Stimulated activated CD8-positive, alpha-beta memory T cell treated with anti-CD3 and anti-CD28 coated beads, Interleukin-4, amount 100 ng/mL, for 48 hours (primary cell): ENCODE measurements at regions not wholly inside any gene's neighbourhood (a gene's known extent, or its start where the extent isn't known, plus 50 kb on each side); places are given as distances from the start of the nearest gene placed in this dataset.

Experiments used
- DNase-seq: peaks from one replicate; pipeline ENCODE4 v3.0.0-alpha.2; 2020

DNA sequence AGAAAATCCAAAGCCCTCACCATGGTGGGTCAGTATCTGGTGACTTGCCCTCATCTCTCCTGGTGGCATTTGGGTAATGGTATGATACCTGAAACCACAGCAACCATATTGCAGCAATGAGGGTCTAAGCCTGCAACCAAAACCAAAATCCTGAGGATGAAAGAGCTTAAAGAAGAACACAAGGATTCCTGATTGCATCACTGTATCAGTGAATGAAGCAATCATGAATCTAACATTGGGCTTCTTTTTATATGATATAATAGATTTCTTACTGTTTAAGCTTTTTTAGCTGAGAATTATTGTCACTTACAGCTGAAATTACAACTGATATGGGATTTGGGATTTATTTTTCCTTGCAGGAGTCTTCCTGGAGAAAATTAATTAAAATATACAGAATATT is 269.9 kb downstream of the MEF2C start:
- DNase-seq = no peak

GRCh38 chr5:88610586-88610985 is 272.4 kb downstream of the MEF2C start:
- no peak for DNase-seq

DNA sequence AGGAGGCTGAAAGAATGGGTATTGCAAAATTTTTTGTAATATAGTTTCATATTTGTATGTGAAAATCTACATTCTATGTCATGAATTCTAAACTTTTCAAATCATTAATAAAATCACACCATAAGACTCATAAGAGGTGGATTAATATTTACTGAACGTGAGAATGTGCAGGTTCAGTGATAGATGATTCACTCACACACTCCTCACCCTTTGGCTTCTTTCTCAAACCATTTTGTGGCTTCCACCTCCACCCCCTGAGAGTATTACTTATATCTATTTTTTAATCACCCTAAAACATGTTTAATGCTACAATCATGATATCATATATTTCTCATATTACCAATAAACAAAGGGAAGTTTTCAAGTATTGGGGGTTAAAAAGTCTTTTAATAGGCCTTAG is 275.5 kb downstream of the MEF2C start:
- DNase-seq = no peak

GRCh38 chr5:88606626-88607025 is 276.4 kb downstream of the MEF2C start:
- DNase-seq = no peak

DNA sequence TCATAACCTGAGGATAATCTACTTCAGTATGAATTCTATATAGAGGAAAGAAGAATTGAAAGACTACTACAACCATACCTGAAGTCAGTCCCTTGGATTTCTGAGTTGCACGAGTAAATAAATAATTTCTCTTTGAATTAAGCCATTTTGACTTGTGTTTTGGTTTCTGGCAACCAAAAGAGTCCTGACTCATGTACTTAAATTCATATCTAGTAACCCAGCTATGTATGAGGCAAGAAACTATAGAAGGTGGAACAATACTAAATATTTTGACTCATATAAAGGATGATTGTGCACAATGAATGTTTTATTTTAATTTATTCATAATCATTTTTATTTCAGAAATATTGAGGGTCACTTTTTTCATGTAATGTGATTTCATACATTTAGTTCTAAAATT is 276.8 kb downstream of the MEF2C start:
- no peak for DNase-seq

DNA sequence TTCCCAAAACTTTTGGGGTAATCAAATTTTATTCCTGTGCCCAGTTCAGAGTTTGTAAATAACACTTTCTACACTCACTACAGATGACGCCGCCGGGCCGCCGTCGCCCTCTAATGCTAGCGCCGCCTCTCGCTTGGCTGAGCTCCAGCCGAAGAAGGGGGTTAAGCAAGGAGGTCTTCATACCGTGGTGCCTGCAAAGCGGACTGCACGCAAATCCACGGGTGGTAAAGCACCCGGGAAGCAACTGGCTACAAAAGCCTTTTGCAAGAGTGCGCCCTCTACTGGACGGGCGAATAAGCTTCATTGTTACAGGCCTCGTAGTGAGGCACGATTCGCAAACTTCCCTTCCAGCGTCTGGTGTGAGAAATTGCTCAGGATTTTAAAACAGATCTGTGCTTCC is 280.4 kb downstream of the MEF2C start:
- peak; percentile 64 for DNase-seq

DNA sequence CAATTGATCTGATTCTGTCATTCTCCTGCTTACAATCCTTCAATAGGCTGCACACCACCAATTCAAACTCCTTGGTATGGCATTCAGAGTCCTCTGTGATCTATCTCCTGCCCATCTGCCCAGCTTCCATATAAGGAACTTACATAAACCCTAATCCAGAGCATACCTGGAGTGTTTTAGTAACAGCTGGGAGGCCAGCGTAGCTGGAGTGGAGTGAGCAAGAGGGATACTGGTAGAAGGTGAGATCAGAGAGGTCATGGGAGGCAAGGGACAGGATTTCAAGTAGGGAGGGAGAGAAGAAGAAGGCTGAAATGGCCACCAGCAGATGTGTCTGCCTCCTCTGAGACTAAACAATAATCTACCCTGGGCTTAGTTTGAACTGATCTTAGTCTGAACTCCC is 288.5 kb downstream of the MEF2C start:
- DNase-seq = no peak

DNA sequence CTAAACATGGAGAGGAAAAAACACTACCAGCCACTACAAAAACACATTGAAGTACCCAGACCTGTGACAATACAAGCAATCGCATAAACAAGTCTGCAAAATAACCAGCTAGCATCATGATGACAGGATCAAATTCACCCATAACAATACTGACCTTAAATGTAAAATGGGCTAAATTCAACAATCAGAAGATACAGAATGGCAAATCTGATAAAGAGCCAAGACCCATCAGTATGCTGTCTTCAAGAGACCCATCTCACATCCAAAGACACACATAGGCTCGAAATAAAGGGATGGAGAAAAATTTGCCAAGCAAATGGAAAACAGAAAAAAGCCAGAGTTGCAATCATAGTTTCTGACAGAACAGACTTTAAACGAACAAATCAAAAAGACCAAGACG is 294.4 kb downstream of the MEF2C start:
- DNase-seq = no peak

DNA sequence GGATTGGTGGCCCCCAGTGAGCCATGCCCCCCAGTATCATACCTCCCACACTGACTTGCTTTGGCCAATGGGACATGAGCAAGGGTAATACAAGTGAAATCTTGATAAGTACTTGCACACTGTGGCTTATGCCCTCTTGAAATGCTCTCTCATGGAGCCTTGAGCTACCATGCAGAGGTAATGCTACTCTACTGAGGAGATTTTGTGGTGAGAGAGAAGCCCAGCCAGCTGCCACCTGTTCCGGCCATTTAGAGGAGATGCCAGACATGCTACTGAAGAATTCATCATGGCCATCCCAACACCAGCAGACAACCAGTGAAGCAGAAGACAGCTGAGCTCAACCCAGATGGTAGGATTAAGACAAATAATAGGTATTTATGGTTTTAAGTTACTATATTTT is 299.5 kb downstream of the MEF2C start:
- no peak for DNase-seq

GRCh38 chr5:88558366-88558765 is 289.7 kb upstream of the TMEM161B start:
- no peak for DNase-seq

GRCh38 chr5:88557881-88558280 is 289.2 kb upstream of the TMEM161B start:
- no peak for DNase-seq

GRCh38 chr5:88557131-88557530 is 288.5 kb upstream of the TMEM161B start:
- no peak for DNase-seq

DNA sequence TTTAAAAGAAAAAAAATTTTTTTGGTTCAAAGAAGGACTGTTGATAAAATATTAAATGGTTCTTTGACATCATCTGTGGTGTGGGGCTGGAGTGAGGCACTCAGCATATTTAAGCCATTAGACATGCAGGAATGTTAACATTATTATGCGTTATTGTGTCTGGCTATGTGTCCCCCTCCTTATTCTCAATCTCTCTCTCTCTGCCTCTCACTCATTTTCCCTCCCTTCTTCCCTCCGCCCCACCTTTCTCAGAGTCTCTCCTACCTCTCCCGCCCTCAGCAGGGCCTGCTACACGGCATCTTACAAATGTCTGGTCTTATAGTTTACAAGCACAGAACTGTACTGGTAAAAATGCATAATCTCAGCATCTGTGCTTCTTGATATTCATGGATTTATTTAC is 287.8 kb upstream of the TMEM161B start:
- DNase-seq = no peak

GRCh38 chr5:88555674-88556073 is 287.0 kb upstream of the TMEM161B start:
- no peak for DNase-seq

- no peak for DNase-seq
These were observed 285.3 kb upstream of the TMEM161B start for GRCh38 chr5:88553986-88554385.

DNA sequence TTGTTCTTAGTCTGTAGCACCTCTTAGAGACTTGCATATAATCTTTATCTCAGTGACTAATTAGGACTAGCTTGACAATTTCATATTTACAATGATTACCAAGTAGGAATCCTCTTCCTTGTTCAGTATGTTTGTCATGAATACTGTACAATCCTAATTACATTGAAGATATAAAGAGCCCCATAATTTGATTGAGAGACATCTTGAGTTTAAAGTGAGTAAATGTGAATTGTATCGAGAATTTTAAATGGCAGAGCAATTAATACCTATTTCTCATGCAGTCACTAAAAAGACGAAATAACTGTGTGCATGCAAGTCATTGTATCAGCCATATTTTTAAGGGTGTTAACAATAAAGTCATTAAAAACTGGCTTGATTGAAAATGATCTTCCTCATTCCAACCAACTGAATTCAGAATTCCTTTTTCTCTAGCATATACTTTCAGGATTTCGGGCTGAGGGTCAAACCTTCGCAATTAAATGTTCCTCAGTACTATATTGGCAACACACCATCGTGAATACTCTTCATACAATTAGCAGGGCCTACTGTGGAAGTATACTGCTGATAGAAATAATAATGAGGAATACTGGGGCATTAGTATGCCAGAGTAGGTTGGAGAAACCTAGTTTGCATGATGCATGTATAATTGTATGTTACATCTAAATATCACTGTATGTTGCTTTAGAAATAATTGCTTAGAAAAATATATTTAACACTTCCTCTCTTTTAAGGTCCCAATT is 284.7 kb upstream of the TMEM161B start:
- DNase-seq = no peak

- DNase-seq = no peak
These were observed 283.8 kb upstream of the TMEM161B start for GRCh38 chr5:88552426-88552825.

- DNase-seq = no peak
These were observed 283.2 kb upstream of the TMEM161B start for GRCh38 chr5:88551724-88552345.

- no peak for DNase-seq
These were observed 282.1 kb upstream of the TMEM161B start for GRCh38 chr5:88550736-88551135.

DNA sequence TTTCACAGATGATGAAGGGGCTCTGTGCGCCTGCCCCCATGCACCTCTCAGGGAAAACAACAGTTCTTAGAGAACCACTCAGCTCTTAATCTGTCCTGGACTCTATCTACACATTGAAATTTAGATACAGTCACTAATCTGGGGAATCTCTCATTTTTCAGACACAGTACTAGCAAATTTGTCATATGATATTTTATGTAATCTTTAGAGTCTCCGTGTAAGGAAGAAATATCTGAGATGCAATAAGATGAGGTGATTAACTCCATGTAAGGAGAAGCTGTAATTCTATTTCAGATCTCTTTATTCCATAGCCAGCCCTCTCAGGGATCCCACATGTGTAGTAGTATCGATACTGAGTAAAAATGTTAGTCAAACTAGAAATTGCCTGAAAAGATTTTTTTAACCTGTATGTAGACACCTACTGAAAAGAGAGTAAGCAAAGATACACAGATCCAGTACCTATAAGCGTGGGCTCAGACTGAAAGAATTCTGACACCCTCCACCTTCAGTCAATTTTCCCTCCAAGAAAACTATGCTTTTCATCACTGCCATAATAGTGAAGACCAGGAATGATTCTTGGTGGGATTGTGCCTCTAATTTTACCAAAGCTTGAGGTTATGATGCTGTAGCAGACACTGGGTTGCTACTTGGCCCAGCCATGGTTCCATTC is 279.6 kb upstream of the TMEM161B start:
- DNase-seq = no peak

- DNase-seq = no peak
These were observed 276.7 kb upstream of the TMEM161B start for GRCh38 chr5:88545338-88545737.

GRCh38 chr5:88544671-88545070 is 276.0 kb upstream of the TMEM161B start:
- DNase-seq = no peak

DNA sequence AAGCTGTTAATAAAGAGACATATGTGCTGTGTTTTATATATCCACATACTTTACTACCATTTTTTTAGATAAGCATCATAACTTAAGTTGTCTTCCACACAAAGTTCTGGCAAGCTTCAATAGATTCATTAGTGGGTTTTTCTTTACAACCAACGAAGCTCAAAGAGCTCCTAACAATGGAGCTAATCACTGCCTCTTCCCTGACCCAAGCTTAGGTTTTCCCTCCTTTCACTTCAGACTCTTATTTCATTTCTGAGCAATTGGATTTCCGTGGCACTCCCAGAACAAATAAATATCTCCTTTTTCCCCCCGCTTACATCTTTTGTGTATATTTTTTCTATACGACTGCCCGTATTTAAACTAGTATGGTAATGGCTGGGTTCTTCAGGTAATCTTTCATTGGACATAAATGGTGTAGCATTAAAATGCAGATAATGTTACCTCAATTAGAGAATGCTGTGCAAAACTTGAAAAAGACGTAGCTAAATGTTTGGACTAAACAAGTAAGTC is 275.5 kb upstream of the TMEM161B start:
- DNase-seq = no peak

- DNase-seq = no peak
These were observed 274.1 kb upstream of the TMEM161B start for GRCh38 chr5:88542786-88543185.
